Caco-2 (cell line): ENCODE measurements at regions not wholly inside any gene's neighbourhood (a gene's known extent, or its start where the extent isn't known, plus 50 kb on each side); places are given as distances from the start of the nearest gene placed in this dataset.

ENCODE experiments used
- BruUV-seq: library from RNA; stranded (reverse); fragments of 400-500 nt; replicated peaks from 2 replicates; lab custom pipeline; 2021; lab: Mats Ljungman, UMichigan
- CTCF ChIA-PET: fragments of 300-600 bp; sonication (Branson Sonifier 250); formaldehyde crosslinking; loops from one replicate; lab custom pipeline; 2022; ENCODE audit warnings: antibody characterized with exemption; lab: Charles Lee
- POLR2A ChIA-PET: fragments of 300-600 bp; sonication (Branson Sonifier 250); formaldehyde crosslinking; loops from one replicate; lab custom pipeline; 2022; ENCODE audit warnings: antibody characterized with exemption; lab: Charles Lee
- DNase-seq, 2 experiments: peaks; one replicate each; pipeline versions ENCODE4 v3.0.0 to v3.0.0-alpha.2; 2020 to 2022
- H3K27me3 ChIP-seq: replicated peaks from 2 replicates; pipeline ENCODE4 v1.6.0; 2011; ENCODE audit warnings: low read length; ENCODE audit not compliant: control insufficient read depth, insufficient read depth
- H3K36me3 ChIP-seq: 2 replicates; pipeline ENCODE4 v1.5.1; 2011; ENCODE audit warnings: low read length; ENCODE audit not compliant: control insufficient read depth, insufficient read depth
- H3K4me1 ChIP-seq: fragments of 250-450 bp; sonication (Bioruptor Pico); 2 replicates; pipeline ENCODE4 v1.5.1; 2020; ENCODE audit warnings: mild to moderate bottlenecking
- H3K4me3 ChIP-seq: 2 replicates; pipeline ENCODE4 v1.5.1; 2011; ENCODE audit warnings: low read depth, mild to moderate bottlenecking, control low read depth, low read length
- H3K9me3 ChIP-seq: fragments of 250-450 bp; sonication (Bioruptor Pico); 2 replicates; pipeline ENCODE4 v1.5.1; 2020; ENCODE audit warnings: mild to moderate bottlenecking, moderate library complexity
- H3K27ac Mint-ChIP-seq: one replicate; pipeline ENCODE4 v1.8.0; 2022; ENCODE audit warnings: mixed read lengths; ENCODE audit not compliant: unreplicated experiment
- H3K27me3 Mint-ChIP-seq: one replicate; pipeline ENCODE4 v1.8.0; 2022; ENCODE audit warnings: mixed read lengths; ENCODE audit not compliant: insufficient read depth, unreplicated experiment
- H3K36me3 Mint-ChIP-seq: one replicate; pipeline ENCODE4 v1.8.0; 2022; ENCODE audit warnings: mild to moderate bottlenecking, mixed read lengths; ENCODE audit not compliant: insufficient read depth, unreplicated experiment
- H3K4me1 Mint-ChIP-seq: one replicate; pipeline ENCODE4 v1.8.0; 2022; ENCODE audit warnings: low read depth, mixed read lengths; ENCODE audit not compliant: unreplicated experiment
- H3K4me3 Mint-ChIP-seq: one replicate; pipeline ENCODE4 v1.8.0; 2022; ENCODE audit warnings: mild to moderate bottlenecking, moderate library complexity, mixed read lengths; ENCODE audit not compliant: unreplicated experiment
- H3K9me3 Mint-ChIP-seq: one replicate; pipeline ENCODE4 v1.8.0; 2022; ENCODE audit warnings: mixed read lengths; ENCODE audit not compliant: unreplicated experiment
- intact Hi-C: fragments of 100-400 bp; cut with micrococcal nuclease; formaldehyde crosslinking; loops from one replicate; pipeline ENCODE4 v1.10.0; 2022; ENCODE audit not compliant: unreplicated experiment
- TF ChIP-seq, protein P1 (sequence below), 2 experiments: fragments of 200-600 bp in 1 of 2; IDR thresholded peaks; 1 replicate in 1 of 2; 2 replicates in 1 of 2; pipeline versions ENCODE4 v1.5.1 to v1.8.0; 2011 to 2022; ENCODE audit warnings: antibody characterized with exemption in 1 of 2, control low read depth in 1 of 2, inconsistent platforms in 1 of 2, low read depth in 1 of 2, low read length in 1 of 2, mild to moderate bottlenecking in 1 of 2, moderate library complexity in 1 of 2; ENCODE audit not compliant: insufficient read depth in 1 of 2, severe bottlenecking in 1 of 2, unreplicated experiment in 1 of 2

DNA sequence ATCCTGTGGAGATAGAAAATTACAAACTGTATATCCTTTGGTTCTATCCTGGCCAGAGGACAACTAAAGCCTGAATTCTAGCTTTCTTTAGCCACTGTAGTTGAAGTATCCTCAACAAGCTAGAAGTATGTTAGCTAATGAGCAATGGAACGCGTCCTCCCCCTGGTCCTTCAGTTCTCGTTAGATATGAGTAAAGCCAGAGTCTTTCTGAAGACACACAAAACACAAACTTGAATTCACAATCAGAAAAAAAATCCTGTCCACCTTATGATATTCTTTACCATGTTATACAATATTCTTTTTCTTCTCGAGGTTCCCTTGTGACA, 1527.0 kb upstream of the SLC10A2 start:
- Mint-ChIP-seq H3K27me3 (peaks cover 2% of the 10 kb centered on the region), H3K4me1 (no peaks in the 10 kb centered on the region), H3K4me3 (no peak overlapping the region), H3K27ac (no peak overlapping the region), H3K36me3 (no peaks in the 10 kb centered on the region), H3K9me3 (no peaks in the 10 kb centered on the region)
- no peak for DNase-seq
- ChIA-PET POLR2A (no interaction called here), CTCF (no interaction called here)
- no TSS peak for BruUV-seq
- Histone ChIP-seq H3K9me3 (no peaks in the 10 kb centered on the region), H3K4me3 (no peak overlapping the region), H3K27me3 (no peaks in the 10 kb centered on the region), H3K36me3 (no peaks in the 10 kb centered on the region), H3K4me1 (peaks cover 4% of the 10 kb centered on the region; the same call in 1 of the 2 replicates)
- intact Hi-C loops: no loop called here
- TF ChIP-seq, protein P1, sequence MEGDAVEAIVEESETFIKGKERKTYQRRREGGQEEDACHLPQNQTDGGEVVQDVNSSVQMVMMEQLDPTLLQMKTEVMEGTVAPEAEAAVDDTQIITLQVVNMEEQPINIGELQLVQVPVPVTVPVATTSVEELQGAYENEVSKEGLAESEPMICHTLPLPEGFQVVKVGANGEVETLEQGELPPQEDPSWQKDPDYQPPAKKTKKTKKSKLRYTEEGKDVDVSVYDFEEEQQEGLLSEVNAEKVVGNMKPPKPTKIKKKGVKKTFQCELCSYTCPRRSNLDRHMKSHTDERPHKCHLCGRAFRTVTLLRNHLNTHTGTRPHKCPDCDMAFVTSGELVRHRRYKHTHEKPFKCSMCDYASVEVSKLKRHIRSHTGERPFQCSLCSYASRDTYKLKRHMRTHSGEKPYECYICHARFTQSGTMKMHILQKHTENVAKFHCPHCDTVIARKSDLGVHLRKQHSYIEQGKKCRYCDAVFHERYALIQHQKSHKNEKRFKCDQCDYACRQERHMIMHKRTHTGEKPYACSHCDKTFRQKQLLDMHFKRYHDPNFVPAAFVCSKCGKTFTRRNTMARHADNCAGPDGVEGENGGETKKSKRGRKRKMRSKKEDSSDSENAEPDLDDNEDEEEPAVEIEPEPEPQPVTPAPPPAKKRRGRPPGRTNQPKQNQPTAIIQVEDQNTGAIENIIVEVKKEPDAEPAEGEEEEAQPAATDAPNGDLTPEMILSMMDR (IDR thresholded peaks at IDR 0.05; ENCODE audit: insufficient read depth in 1 of 2, low read depth in 1 of 2, low read length in 1 of 2, severe bottlenecking in 1 of 2, unreplicated experiment in 1 of 2): no peak

DNA sequence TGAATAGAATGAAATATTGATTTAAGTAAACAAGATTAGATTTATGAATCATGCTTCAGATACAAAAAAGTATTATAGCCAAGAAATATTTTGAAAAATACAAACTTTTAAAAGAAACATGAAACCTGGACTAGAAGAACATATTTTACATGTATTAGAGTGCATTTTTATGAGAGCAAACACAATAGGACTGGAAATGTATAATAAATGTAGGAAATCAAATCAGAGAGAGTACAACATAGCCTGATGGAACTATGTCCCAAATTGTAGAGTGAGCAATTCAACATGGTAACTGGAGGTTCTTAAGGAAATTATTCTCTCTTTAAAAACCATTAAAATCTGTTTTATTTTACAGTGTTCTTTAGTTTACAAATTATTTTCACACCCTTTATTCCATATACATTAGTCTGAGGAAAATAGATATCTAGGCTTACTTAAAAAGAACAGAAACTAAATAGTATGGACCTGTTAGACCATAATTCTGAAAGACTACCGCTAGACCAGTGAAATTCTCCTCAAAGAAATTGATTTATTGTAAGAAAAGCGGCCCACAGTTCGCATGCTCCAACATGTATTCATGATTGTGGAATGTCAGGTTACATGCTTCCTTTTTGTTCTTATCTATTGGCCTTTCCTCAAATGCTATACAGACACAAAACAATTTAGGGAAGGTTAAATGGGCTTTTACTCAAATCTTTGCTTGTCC, 1526.5 kb upstream of the SLC10A2 start:
- no peak for DNase-seq
- TF ChIP-seq, protein P1 (IDR thresholded peaks at IDR 0.05; ENCODE audit: insufficient read depth in 1 of 2, low read depth in 1 of 2, low read length in 1 of 2, severe bottlenecking in 1 of 2, unreplicated experiment in 1 of 2): no peak
- Mint-ChIP-seq H3K36me3 (no peaks in the 10 kb centered on the region), H3K4me3 (no peak overlapping the region), H3K9me3 (no peaks in the 10 kb centered on the region), H3K4me1 (no peaks in the 10 kb centered on the region), H3K27ac (no peak overlapping the region), H3K27me3 (peaks cover 2% of the 10 kb centered on the region)
- CTCF ChIA-PET: no interaction called here
- intact Hi-C loops: no loop called here
- H3K36me3 ChIP-seq: no peaks in the 10 kb centered on the region
- H3K4me1 ChIP-seq: peaks cover 4% of the 10 kb centered on the region; the same call in 1 of the 2 replicates
- no peaks in the 10 kb centered on the region for H3K9me3 ChIP-seq
- H3K27me3 ChIP-seq: no peaks in the 10 kb centered on the region
- no peak overlapping the region for H3K4me3 ChIP-seq
- POLR2A ChIA-PET: no interaction called here
- no TSS peak for BruUV-seq

DNA sequence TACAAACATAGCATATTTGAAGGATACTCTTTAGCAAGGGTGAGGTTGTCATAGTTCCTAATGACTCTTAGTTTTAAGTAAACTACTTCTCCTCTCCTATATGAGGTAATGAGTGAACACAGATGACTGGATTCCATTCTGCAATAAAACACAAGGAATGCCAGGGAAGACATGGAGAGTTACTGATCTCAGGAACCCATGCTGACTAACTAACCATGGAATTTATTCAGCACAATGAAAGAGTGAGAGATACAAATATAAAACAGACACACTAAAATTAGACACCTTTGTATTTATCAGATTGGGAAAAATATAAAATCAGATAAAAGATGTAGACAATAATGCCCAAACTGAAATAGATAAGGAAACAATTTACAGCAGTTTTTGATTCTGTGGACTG, 1525.9 kb upstream of the SLC10A2 start:
- no peak for DNase-seq
- Mint-ChIP-seq H3K9me3 (no peaks in the 10 kb centered on the region), H3K4me3 (no peak overlapping the region), H3K27ac (no peak overlapping the region), H3K36me3 (no peaks in the 10 kb centered on the region), H3K27me3 (peaks cover 2% of the 10 kb centered on the region), H3K4me1 (no peaks in the 10 kb centered on the region)
- Histone ChIP-seq H3K4me1 (peaks cover 4% of the 10 kb centered on the region; the same call in 1 of the 2 replicates), H3K4me3 (no peak overlapping the region), H3K9me3 (no peaks in the 10 kb centered on the region), H3K27me3 (no peaks in the 10 kb centered on the region), H3K36me3 (no peaks in the 10 kb centered on the region)
- intact Hi-C loops: no loop called here
- no TSS peak for BruUV-seq
- CTCF ChIA-PET: no interaction called here
- POLR2A ChIA-PET: no interaction called here
- TF ChIP-seq, protein P1 (IDR thresholded peaks at IDR 0.05; ENCODE audit: insufficient read depth in 1 of 2, low read depth in 1 of 2, low read length in 1 of 2, severe bottlenecking in 1 of 2, unreplicated experiment in 1 of 2): no peak
